Endothelial cell of umbilical vein (primary cell): ENCODE measurements at regions not wholly inside any gene's neighbourhood (a gene's known extent, or its start where the extent isn't known, plus 50 kb on each side); places are given as distances from the start of the nearest gene placed in this dataset.

Experiments used
- BruUV-seq: library from RNA; stranded (reverse); fragments of 400-500 nt; replicated peaks from 2 replicates; lab custom pipeline; 2021; lab: Mats Ljungman, UMichigan
- CTCF ChIA-PET: fragments of 300-600, 350-600 bp; sonication (Branson Sonifier 250); formaldehyde crosslinking; loops from one replicate; lab custom pipeline; 2021; ENCODE audit warnings: antibody characterized with exemption, inconsistent platforms; lab: Charles Lee
- POLR2A ChIA-PET: fragments of 300-600, 350-600 bp; sonication (Branson Sonifier 250); formaldehyde crosslinking; loops from one replicate; lab custom pipeline; 2021; ENCODE audit warnings: antibody characterized with exemption, inconsistent platforms; lab: Charles Lee
- DNase-seq: peaks from one replicate; pipeline ENCODE4 v3.0.0-alpha.2; 2011; ENCODE audit warnings: low read depth, low spot score
- FAIRE-seq: peaks from 2 replicates; lab custom pipeline; 2011; peaks lifted over from hg19 to GRCh38; lab: Jason Lieb, UNC
- H2AFZ ChIP-seq: 2 replicates; pipeline ENCODE4 v1.6.0; 2012; ENCODE audit warnings: low read depth, low read length, control low read depth, inconsistent platforms
- H3K27ac ChIP-seq: 2 replicates; pipeline ENCODE4 v1.5.1; 2011; ENCODE audit warnings: low read depth, mild to moderate bottlenecking, control low read depth, low read length, moderate library complexity; ENCODE audit not compliant: insufficient read depth
- H3K27me3 ChIP-seq, 2 experiments: 2 replicates each; pipeline versions ENCODE4 v1.6.0 to v1.6.1; 2011; ENCODE audit warnings: low read length in 2 of 2, mixed read lengths in 1 of 2; ENCODE audit not compliant: control insufficient read depth in 2 of 2, insufficient read depth in 2 of 2
- H3K36me3 ChIP-seq, 2 experiments: 2 replicates in 1 of 2; 3 replicates in 1 of 2; pipeline ENCODE4 v1.5.1; 2011; ENCODE audit warnings: low read length in 2 of 2, mild to moderate bottlenecking in 1 of 2, moderate library complexity in 1 of 2; ENCODE audit not compliant: control insufficient read depth in 2 of 2, insufficient read depth in 2 of 2; ENCODE audit errors: extremely low read depth in 1 of 2
- H3K4me1 ChIP-seq: 3 replicates; pipeline ENCODE4 v1.5.1; 2011; ENCODE audit warnings: mild to moderate bottlenecking, low read length; ENCODE audit not compliant: control insufficient read depth, insufficient read depth; ENCODE audit errors: extremely low read depth
- H3K4me2 ChIP-seq: 2 replicates; pipeline ENCODE4 v1.6.1; 2011; ENCODE audit warnings: low read length, control low read depth, mixed read lengths; ENCODE audit not compliant: insufficient read depth
- H3K4me3 ChIP-seq, 3 experiments: fragments of 200-600 bp in 1 of 3; sonication (generic), shearing (Covaris generic) in 1 of 3; replicated peaks in 1 of 3; 2 replicates each; pipeline ENCODE4 v1.5.1; 2011 to 2016; ENCODE audit warnings: control low read depth in 3 of 3, low read length in 3 of 3, mild to moderate bottlenecking in 2 of 3, inconsistent platforms in 1 of 3, low read depth in 1 of 3, moderate library complexity in 1 of 3; ENCODE audit not compliant: insufficient read depth in 1 of 3
- H3K79me2 ChIP-seq: 2 replicates; pipeline ENCODE4 v1.6.0; 2012; ENCODE audit warnings: low read length, inconsistent platforms; ENCODE audit not compliant: control insufficient read depth, insufficient read depth
- H3K9ac ChIP-seq: replicated peaks from 2 replicates; pipeline ENCODE3; 2011; ENCODE audit warnings: low read length, control low read depth; ENCODE audit not compliant: insufficient read depth; ENCODE audit errors: extremely low read depth
- H3K9me1 ChIP-seq: replicated peaks from 3 replicates; pipeline ENCODE4 v1.6.0; 2011; ENCODE audit warnings: mild to moderate bottlenecking, low read length; ENCODE audit not compliant: control insufficient read depth, insufficient read depth; ENCODE audit errors: extremely low read depth
- H3K9me3 ChIP-seq: replicated peaks from 2 replicates; pipeline ENCODE4 v1.5.1; 2012; ENCODE audit warnings: low read length, inconsistent platforms; ENCODE audit not compliant: control insufficient read depth, insufficient read depth
- H4K20me1 ChIP-seq: replicated peaks from 2 replicates; pipeline ENCODE3; 2011; ENCODE audit warnings: mild to moderate bottlenecking, low read length; ENCODE audit not compliant: control insufficient read depth, insufficient read depth; ENCODE audit errors: extremely low read depth
- CTCF ChIP-seq, 2 donors: IDR thresholded peaks; 1 replicate in 1 of 2; 2 replicates in 1 of 2; pipeline ENCODE4 v1.5.1; 2011; ENCODE audit warnings: low read length in 2 of 2, mild to moderate bottlenecking in 2 of 2, moderate library complexity in 2 of 2, control low read depth in 1 of 2, inconsistent platforms in 1 of 2, low read depth in 1 of 2; ENCODE audit not compliant: insufficient read depth in 1 of 2; ENCODE audit errors: extremely low read depth in 1 of 2
- EZH2 ChIP-seq: IDR thresholded peaks from 2 replicates; pipeline ENCODE4 v1.6.1; 2012; ENCODE audit warnings: borderline replicate concordance, low read depth, mild to moderate bottlenecking, moderate library complexity, low read length, inconsistent platforms; ENCODE audit not compliant: severe bottlenecking
- FOS ChIP-seq: IDR thresholded peaks from 2 replicates; pipeline ENCODE4 v1.6.1; 2011; ENCODE audit warnings: mild to moderate bottlenecking, low read length, moderate library complexity, borderline replicate concordance; ENCODE audit not compliant: insufficient read depth
- GATA2 ChIP-seq: IDR thresholded peaks from 2 replicates; pipeline ENCODE4 v1.7.0; 2011; ENCODE audit warnings: low read depth, mild to moderate bottlenecking, moderate library complexity, mixed read lengths, low read length; ENCODE audit not compliant: insufficient read length, insufficient read depth
- JUN ChIP-seq: IDR thresholded peaks from 2 replicates; pipeline ENCODE4 v1.6.1; 2011; ENCODE audit warnings: borderline replicate concordance, low read depth; ENCODE audit not compliant: insufficient read length, insufficient read depth
- MAX ChIP-seq: IDR thresholded peaks from 2 replicates; pipeline ENCODE4 v1.6.1; 2011; ENCODE audit not compliant: insufficient read depth, insufficient read length
- MYC ChIP-seq: IDR thresholded peaks from one replicate; pipeline ENCODE4 v1.6.1; 2011; ENCODE audit warnings: mild to moderate bottlenecking, low read depth, low read length
- POLR2A ChIP-seq: IDR thresholded peaks from 2 replicates; pipeline ENCODE4 v1.6.1; 2012; ENCODE audit warnings: low read depth, mild to moderate bottlenecking, control low read depth, low read length
- POLR2AphosphoS5 ChIP-seq: IDR thresholded peaks from 2 replicates; pipeline ENCODE4 v1.6.1; 2012; ENCODE audit warnings: low read depth, mild to moderate bottlenecking, control low read depth, low read length, moderate library complexity; ENCODE audit not compliant: insufficient read depth
- dilution Hi-C: fragments of 300-500 bp; cut with MboI; formaldehyde crosslinking; loops from one replicate; pipeline ENCODE4 v1.15.0; 2019; ENCODE audit warnings: low sequenced_read_pairs; ENCODE audit not compliant: extremely low pct_ligation_motif_present
- intact Hi-C: fragments of 100-400 bp; cut with micrococcal nuclease; formaldehyde crosslinking; loops from one replicate; pipeline ENCODE4 v1.10.0; 2022

GRCh38 chr4:124123181-124123580, 589.4 kb downstream of the ANKRD50 start:
- Histone ChIP-seq H3K79me2 (no peaks in the 10 kb centered on the region), H2AFZ (no peak overlapping the region), H3K9me3 (no peaks in the 10 kb centered on the region), H3K27ac (no peak overlapping the region), H3K4me3 (no peak overlapping the region), H3K9ac (no peak overlapping the region), H4K20me1 (no peaks in the 10 kb centered on the region), H3K36me3 (no peaks in the 10 kb centered on the region), H3K4me1 (no peaks in the 10 kb centered on the region), H3K4me2 (no peak overlapping the region), H3K27me3 (no peaks in the 10 kb centered on the region), H3K9me1 (no peaks in the 10 kb centered on the region)
- dilution Hi-C loops (no loop called here), intact Hi-C loops (no loop called here)
- FAIRE-seq (no peak), DNase-seq (no peak)
- no TSS peak for BruUV-seq
- CTCF ChIA-PET, result no interaction called here
- TF ChIP-seq EZH2, result no peak
- no peak for TF ChIP-seq CTCF (IDR thresholded peaks at IDR 0.05; ENCODE audit: extremely low read depth in 1 of 2, insufficient read depth in 1 of 2, low read depth in 1 of 2, low read length in 2 of 2)
- TF ChIP-seq MYC, result no peak
- POLR2A ChIA-PET, result no interaction called here

GRCh38 chr4:124123721-124124120, 588.8 kb downstream of the ANKRD50 start:
- Histone ChIP-seq H3K4me3 (no peak overlapping the region), H3K27me3 (no peaks in the 10 kb centered on the region), H3K4me1 (no peaks in the 10 kb centered on the region), H3K79me2 (no peaks in the 10 kb centered on the region), H4K20me1 (no peaks in the 10 kb centered on the region), H3K9ac (no peak overlapping the region), H3K4me2 (no peak overlapping the region), H3K9me3 (no peaks in the 10 kb centered on the region), H3K9me1 (no peaks in the 10 kb centered on the region), H2AFZ (no peak overlapping the region), H3K36me3 (no peaks in the 10 kb centered on the region), H3K27ac (no peak overlapping the region)
- DNase-seq (no peak), FAIRE-seq (no peak)
- BruUV-seq, result no TSS peak
- POLR2A ChIA-PET, result no interaction called here
- dilution Hi-C loops, result no loop called here
- no peak for TF ChIP-seq MYC
- no peak for TF ChIP-seq POLR2AphosphoS5
- no peak for TF ChIP-seq FOS
- TF ChIP-seq MAX, result no peak
- no peak for TF ChIP-seq JUN
- TF ChIP-seq POLR2A, result no peak
- no peak for TF ChIP-seq CTCF (IDR thresholded peaks at IDR 0.05; ENCODE audit: extremely low read depth in 1 of 2, insufficient read depth in 1 of 2, low read depth in 1 of 2, low read length in 2 of 2)
- no peak for TF ChIP-seq EZH2
- TF ChIP-seq GATA2, result no peak
- intact Hi-C loops, result no loop called here
- CTCF ChIA-PET, result no interaction called here
